ENCODE measurements at regions not wholly inside any gene's neighbourhood (a gene's known extent, or its start where the extent isn't known, plus 50 kb on each side); places are given as distances from the start of the nearest gene placed in this dataset.

DNA sequence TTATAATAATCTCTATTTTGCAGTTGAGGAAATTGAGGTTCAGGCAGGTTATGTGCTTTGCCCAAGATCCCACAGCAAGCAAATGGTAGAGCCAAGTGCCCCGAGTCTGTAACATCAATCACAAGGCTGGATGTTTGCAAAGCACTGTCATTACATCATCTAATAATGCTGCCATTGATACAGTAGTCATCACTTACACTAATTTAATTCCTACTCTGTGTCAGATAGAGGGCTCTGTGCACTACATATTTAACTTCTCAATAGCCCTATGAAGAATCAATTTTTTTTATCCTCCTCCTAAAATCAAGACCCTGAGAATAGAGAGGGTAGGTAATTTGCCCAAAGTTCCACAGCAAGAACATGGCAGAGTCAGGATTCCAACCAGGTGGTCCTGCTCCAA, 178.1 kb upstream of the VASH1 start:
- intact Hi-C loops (cut with micrococcal nuclease): no loop called here

DNA sequence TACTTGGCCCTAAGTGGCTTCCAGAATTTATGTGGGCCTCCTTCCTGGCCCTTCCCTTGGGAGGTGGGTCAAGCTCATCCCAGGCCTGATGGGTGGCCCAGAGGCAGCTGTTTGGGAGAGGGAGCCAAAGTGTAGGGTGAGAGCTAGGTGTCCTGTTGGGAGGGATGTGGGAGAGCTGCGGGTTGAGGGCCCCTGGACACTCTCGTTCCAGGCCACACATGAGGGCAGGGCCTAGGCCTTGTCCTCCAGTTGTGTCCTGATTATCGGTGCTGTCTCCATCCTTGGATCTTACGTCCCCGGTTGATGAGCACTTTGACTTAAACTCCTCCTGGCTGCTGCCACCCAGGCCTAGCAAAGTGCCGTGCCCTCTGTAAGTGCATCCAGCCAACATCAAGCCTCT, 177.5 kb upstream of the VASH1 start:
- H2AFZ ChIP-seq (ENCODE audit: insufficient read depth, low read depth, low read length, poor library complexity, severe bottlenecking): no peak overlapping the region
- Mint-ChIP-seq H3K36me3 (no peaks in the 10 kb centered on the region), H3K27ac (peak overlapping the region in 1 of 7 donors; percentile 36), H3K4me3 (no peak overlapping the region), H3K4me1 (no peaks in the 10 kb centered on the region), H3K9me3 (peaks cover 0 to 2% (median 0%) of the 10 kb centered on the region in 7 donors), H3K27me3 (ENCODE audit: low read depth in 3 of 3) (peaks cover 0 to 1% (median 0%) of the 10 kb centered on the region in 3 donors)
- no peaks in the 10 kb centered on the region for H3K4me1 ChIP-seq (ENCODE audit: control insufficient read depth in 1 of 2, insufficient read depth in 2 of 2, low read length in 2 of 2)
- no peak overlapping the region for H3K4me2 ChIP-seq (replicated peaks; ENCODE audit: extremely low read depth, low read length, poor library complexity, severe bottlenecking)
- H3K27me3 ChIP-seq (ENCODE audit: control insufficient read depth in 2 of 2, insufficient read depth in 2 of 2, low read length in 2 of 2): no peaks in the 10 kb centered on the region
- WGBS (ENCODE audit: insufficient coverage): 99% methylated on average over 6 of the region's 6 CpGs
- no peaks in the 10 kb centered on the region for H3K36me3 ChIP-seq (replicated peaks in 1 of 2; ENCODE audit: control insufficient read depth in 1 of 2, insufficient read depth in 2 of 2, low read length in 2 of 2)
- H3K4me3 ChIP-seq (replicated peaks in 1 of 3; ENCODE audit: low read depth in 2 of 3, low read length in 3 of 3): no peak overlapping the region
- H3K9ac ChIP-seq (ENCODE audit: insufficient read depth, low read length, poor library complexity, severe bottlenecking): no peak overlapping the region
- no peaks in the 10 kb centered on the region for H3K79me2 ChIP-seq (ENCODE audit: insufficient read depth, low read length)
- TF ChIP-seq, protein P1, sequence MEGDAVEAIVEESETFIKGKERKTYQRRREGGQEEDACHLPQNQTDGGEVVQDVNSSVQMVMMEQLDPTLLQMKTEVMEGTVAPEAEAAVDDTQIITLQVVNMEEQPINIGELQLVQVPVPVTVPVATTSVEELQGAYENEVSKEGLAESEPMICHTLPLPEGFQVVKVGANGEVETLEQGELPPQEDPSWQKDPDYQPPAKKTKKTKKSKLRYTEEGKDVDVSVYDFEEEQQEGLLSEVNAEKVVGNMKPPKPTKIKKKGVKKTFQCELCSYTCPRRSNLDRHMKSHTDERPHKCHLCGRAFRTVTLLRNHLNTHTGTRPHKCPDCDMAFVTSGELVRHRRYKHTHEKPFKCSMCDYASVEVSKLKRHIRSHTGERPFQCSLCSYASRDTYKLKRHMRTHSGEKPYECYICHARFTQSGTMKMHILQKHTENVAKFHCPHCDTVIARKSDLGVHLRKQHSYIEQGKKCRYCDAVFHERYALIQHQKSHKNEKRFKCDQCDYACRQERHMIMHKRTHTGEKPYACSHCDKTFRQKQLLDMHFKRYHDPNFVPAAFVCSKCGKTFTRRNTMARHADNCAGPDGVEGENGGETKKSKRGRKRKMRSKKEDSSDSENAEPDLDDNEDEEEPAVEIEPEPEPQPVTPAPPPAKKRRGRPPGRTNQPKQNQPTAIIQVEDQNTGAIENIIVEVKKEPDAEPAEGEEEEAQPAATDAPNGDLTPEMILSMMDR (IDR thresholded peaks at IDR 0.05): no peak
- H3K27ac ChIP-seq (ENCODE audit: low read depth in 1 of 2, low read length in 2 of 2): no peak overlapping the region
- H4K20me1 ChIP-seq (ENCODE audit: insufficient read depth, low read length): no peaks in the 10 kb centered on the region
- DNase-seq: no peak
- no peaks in the 10 kb centered on the region for H3K9me3 ChIP-seq (replicated peaks in 1 of 2; ENCODE audit: control insufficient read depth in 1 of 2, insufficient read depth in 1 of 2, low read length in 2 of 2)
- intact Hi-C loops (cut with micrococcal nuclease): no loop called here

More for the DNA sequence above, 178.1 kb upstream of the VASH1 start:
- no peak for DNase-seq
- 100% methylated on average over 1 of the region's 1 CpG for WGBS (ENCODE audit: insufficient coverage)
- no peaks in the 10 kb centered on the region for H3K27me3 ChIP-seq (ENCODE audit: control insufficient read depth in 2 of 2, insufficient read depth in 2 of 2, low read length in 2 of 2)
- no peaks in the 10 kb centered on the region for H3K4me1 ChIP-seq (ENCODE audit: control insufficient read depth in 1 of 2, insufficient read depth in 2 of 2, low read length in 2 of 2)
- no peaks in the 10 kb centered on the region for H3K79me2 ChIP-seq (ENCODE audit: insufficient read depth, low read length)
- H4K20me1 ChIP-seq (ENCODE audit: insufficient read depth, low read length): no peaks in the 10 kb centered on the region
- Mint-ChIP-seq H3K4me1 (no peaks in the 10 kb centered on the region), H3K36me3 (no peaks in the 10 kb centered on the region), H3K27ac (no peak overlapping the region), H3K9me3 (peaks cover 0 to 2% (median 0%) of the 10 kb centered on the region in 7 donors), H3K4me3 (no peak overlapping the region), H3K27me3 (ENCODE audit: low read depth in 3 of 3) (peaks cover 0 to 1% (median 0%) of the 10 kb centered on the region in 3 donors)
- no peaks in the 10 kb centered on the region for H3K36me3 ChIP-seq (replicated peaks in 1 of 2; ENCODE audit: control insufficient read depth in 1 of 2, insufficient read depth in 2 of 2, low read length in 2 of 2)
- no peak overlapping the region for H3K9ac ChIP-seq (ENCODE audit: insufficient read depth, low read length, poor library complexity, severe bottlenecking)
- TF ChIP-seq, protein P1 (IDR thresholded peaks at IDR 0.05): no peak
- no peak overlapping the region for H3K27ac ChIP-seq (ENCODE audit: low read depth in 1 of 2, low read length in 2 of 2)
- no peaks in the 10 kb centered on the region for H3K9me3 ChIP-seq (replicated peaks in 1 of 2; ENCODE audit: control insufficient read depth in 1 of 2, insufficient read depth in 1 of 2, low read length in 2 of 2)
- no peak overlapping the region for H2AFZ ChIP-seq (ENCODE audit: insufficient read depth, low read depth, low read length, poor library complexity, severe bottlenecking)
- no peak overlapping the region for H3K4me3 ChIP-seq (replicated peaks in 1 of 3; ENCODE audit: low read depth in 2 of 3, low read length in 3 of 3)
- H3K4me2 ChIP-seq (replicated peaks; ENCODE audit: extremely low read depth, low read length, poor library complexity, severe bottlenecking): no peak overlapping the region
